ENCODE measurements at regions not wholly inside any gene's neighbourhood (a gene's known extent, or its start where the extent isn't known, plus 50 kb on each side); places are given as distances from the start of the nearest gene placed in this dataset.

DNA sequence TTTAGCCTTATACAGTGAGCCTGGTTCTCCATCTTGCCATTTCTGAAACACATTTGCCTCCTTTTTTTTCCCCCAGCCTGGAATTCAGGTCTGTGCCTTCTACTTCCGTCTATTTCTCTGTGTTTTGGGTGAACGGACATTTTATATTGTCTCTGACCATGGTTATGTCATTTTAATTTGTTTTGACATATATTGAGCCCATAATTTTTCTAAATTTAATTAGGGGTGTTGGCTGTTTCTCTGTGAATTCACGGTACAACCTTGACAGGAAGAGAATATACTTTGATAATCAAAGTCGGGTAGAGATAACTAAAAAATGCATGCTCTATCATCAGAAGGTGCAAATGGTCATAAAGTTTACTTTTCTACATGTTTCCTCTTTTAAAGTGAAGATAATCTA lies 361.4 kb downstream of the VGLL3 start:
- TF ChIP-seq MYC (IDR thresholded peaks at IDR 0.05; ENCODE audit: borderline replicate concordance, low read length) (no peak), CTCF (IDR thresholded peaks at IDR 0.05) (no peak), HOXA7 (CRISPR knock-in tag; IDR thresholded peaks at IDR 0.05) (no peak), POLR2A (IDR thresholded peaks at IDR 0.05; ENCODE audit: low read length) (no peak)

Data from A549 (cell line).